Dendritic cell treated with granulocyte-macrophage colony-stimulating factor and Interleukin-4, amounts not matched to agents 40 ng/mL and 50 ng/mL, for 4 days (primary cell): ENCODE measurements at regions not wholly inside any gene's neighbourhood (a gene's known extent, or its start where the extent isn't known, plus 50 kb on each side); places are given as distances from the start of the nearest gene placed in this dataset.

Experiments used
- H3K27ac Mint-ChIP-seq: one replicate; pipeline ENCODE4 v1.8.0; 2022; ENCODE audit warnings: mild to moderate bottlenecking, mixed read lengths
- H3K27me3 Mint-ChIP-seq: one replicate; pipeline ENCODE4 v1.8.0; 2022; ENCODE audit warnings: mild to moderate bottlenecking, mixed read lengths
- H3K36me3 Mint-ChIP-seq: one replicate; pipeline ENCODE4 v1.8.0; 2022; ENCODE audit warnings: low read depth, mixed read lengths
- H3K4me1 Mint-ChIP-seq: one replicate; pipeline ENCODE4 v1.8.0; 2022; ENCODE audit warnings: low read depth, mixed read lengths
- H3K4me3 Mint-ChIP-seq: one replicate; pipeline ENCODE4 v1.8.0; 2022; ENCODE audit warnings: mild to moderate bottlenecking, moderate library complexity, mixed read lengths
- H3K9me3 Mint-ChIP-seq: one replicate; pipeline ENCODE4 v1.8.0; 2022; ENCODE audit warnings: mixed read lengths
- intact Hi-C: fragments of 100-400 bp; cut with micrococcal nuclease; formaldehyde crosslinking; loops from one replicate; pipeline ENCODE4 v1.15.0; 2022

DNA sequence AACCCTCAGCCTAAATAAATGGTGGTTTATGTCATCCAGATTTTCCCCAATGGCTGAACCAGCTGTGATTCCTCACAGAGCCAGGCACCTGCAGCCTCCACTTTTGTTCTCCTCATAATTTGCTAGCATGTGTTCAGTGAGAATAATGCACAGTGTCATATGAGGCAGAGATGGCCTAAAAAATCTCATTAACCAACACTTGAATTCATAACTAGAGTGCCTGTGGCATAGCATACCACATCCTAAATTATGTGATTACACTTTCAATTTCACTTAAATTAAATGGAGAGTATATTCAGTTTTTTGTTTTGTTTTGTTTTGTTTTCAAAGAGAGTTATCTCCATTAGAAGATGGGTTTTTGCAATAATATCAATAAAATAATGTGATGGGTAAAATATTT is 488.0 kb downstream of the CBLN2 start:
- H3K4me1 Mint-ChIP-seq, result no peaks in the 10 kb centered on the region
- H3K36me3 Mint-ChIP-seq, result no peaks in the 10 kb centered on the region
- H3K4me3 Mint-ChIP-seq, result no peak overlapping the region
- no peaks in the 10 kb centered on the region for H3K27me3 Mint-ChIP-seq
- no peaks in the 10 kb centered on the region for H3K9me3 Mint-ChIP-seq
- no peak overlapping the region for H3K27ac Mint-ChIP-seq
- intact Hi-C loops, result no loop called here

DNA sequence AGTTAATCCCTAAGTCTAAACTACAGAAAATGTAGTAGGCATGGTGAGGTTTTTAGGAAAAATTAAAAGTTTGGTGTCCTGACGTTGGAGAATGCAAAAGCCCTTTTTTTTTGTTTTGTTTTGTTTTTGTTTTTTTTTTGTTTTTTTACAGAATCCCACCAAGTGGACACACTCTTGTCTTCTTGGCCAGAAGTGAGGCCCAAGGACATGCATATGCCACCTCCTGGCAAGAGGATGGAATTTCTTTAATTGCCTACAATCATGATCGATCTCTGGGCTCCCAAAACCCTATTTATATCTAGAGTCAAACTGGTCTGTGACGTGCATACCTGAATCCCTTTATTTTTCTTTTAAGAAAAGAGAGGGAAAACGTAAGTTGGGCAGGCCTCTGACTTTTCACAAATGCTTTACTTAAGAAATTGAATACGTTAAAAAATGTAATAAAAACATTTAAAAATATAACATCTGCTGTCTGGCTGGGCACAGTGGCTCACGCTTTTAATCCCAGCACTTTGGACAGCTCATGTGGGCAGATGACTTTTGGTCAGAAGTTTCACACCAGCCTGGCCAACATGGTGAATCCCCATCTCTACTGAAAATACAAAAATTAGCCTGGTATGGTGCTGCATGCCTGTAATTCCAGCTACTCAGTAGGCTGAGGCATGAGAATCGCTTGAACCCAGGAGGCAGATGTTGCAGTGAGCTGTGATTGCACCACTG is 502.7 kb downstream of the CBLN2 start:
- Mint-ChIP-seq H3K27me3 (no peaks in the 10 kb centered on the region), H3K4me1 (no peaks in the 10 kb centered on the region), H3K36me3 (no peaks in the 10 kb centered on the region), H3K9me3 (no peaks in the 10 kb centered on the region), H3K27ac (no peak overlapping the region), H3K4me3 (no peak overlapping the region)
- intact Hi-C loops, result no loop called here

DNA sequence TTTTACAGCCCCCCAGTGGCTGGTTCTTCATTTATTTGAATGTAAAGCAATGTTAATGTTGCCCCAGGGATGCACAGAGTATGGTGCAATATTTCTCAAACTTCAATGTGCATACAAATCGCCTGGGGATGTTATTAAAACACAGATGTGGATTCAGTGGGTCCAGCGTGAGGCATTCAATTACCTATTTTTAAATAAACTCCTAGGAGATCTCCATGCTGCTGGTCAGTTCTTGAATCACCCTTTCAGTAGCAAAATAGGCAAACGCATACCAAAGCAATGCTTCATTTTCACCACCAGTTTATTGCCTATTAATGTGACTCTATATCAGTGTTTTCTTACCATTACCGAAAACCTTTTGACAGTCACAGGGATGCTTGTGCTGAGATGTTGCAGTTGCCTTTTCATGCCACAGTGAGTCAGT is 530.7 kb downstream of the CBLN2 start:
- intact Hi-C loops, result no loop called here
- Mint-ChIP-seq H3K9me3 (peaks cover 7% of the 10 kb centered on the region), H3K4me1 (no peaks in the 10 kb centered on the region), H3K27ac (no peak overlapping the region), H3K27me3 (no peaks in the 10 kb centered on the region), H3K36me3 (no peaks in the 10 kb centered on the region), H3K4me3 (no peak overlapping the region)

DNA sequence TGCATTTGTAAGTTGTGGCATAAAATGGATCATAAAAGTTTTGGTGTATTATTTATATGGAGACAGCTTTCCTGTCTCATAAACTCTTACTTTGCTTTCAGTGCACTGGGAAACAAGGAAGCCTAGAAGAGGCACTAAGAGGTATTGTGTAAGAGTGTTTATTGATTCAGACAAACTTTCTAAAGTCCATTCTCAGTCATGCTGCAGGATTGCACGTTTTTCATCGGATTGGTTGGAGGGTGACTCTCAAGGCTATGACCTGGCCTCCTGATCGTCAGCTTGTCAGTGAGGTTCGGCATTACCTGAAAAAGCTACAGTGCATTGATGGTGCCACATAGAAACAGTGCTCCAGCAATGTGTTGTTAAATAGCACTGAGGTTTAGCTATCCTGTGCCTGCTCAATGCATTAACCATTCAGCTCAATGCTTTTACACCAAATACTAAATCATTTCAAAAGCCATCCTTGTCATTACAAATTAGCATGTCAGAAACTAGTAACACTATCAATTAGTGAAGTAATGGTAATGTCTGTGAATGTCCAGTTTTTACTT is 545.5 kb downstream of the CBLN2 start:
- H3K9me3 Mint-ChIP-seq, result no peaks in the 10 kb centered on the region
- no peak overlapping the region for H3K4me3 Mint-ChIP-seq
- intact Hi-C loops, result no loop called here
- H3K27me3 Mint-ChIP-seq, result no peaks in the 10 kb centered on the region
- H3K27ac Mint-ChIP-seq, result no peak overlapping the region
- no peaks in the 10 kb centered on the region for H3K36me3 Mint-ChIP-seq
- H3K4me1 Mint-ChIP-seq, result no peaks in the 10 kb centered on the region

DNA sequence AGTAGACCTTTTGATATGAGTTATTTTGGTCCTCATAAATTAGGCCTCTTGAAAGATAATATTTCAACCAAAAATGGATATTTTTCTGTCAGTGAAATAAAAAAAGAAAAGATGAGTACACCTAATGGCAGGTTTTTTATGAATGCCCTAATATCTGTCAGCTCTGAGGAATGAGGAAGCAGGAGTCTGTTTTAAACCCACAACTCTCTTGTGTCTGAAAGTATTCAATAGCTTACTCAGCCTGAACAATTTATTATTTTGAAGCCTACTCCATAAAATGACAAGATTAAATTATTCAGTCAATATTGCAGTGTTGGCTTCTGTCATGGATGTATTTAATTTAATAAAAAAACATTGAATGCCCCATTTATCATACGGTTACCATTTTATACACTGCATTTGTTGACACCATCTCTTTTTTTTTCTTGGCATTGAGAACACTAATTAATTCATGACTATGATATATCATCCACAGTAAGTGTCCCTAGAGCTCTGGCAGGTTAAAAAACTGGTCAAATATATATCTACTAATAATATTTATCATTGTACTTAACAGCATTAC is 548.2 kb downstream of the CBLN2 start:
- Mint-ChIP-seq H3K27me3 (no peaks in the 10 kb centered on the region), H3K9me3 (no peaks in the 10 kb centered on the region), H3K4me1 (no peaks in the 10 kb centered on the region), H3K36me3 (no peaks in the 10 kb centered on the region), H3K27ac (no peak overlapping the region), H3K4me3 (no peak overlapping the region)
- intact Hi-C loops, result no loop called here

DNA sequence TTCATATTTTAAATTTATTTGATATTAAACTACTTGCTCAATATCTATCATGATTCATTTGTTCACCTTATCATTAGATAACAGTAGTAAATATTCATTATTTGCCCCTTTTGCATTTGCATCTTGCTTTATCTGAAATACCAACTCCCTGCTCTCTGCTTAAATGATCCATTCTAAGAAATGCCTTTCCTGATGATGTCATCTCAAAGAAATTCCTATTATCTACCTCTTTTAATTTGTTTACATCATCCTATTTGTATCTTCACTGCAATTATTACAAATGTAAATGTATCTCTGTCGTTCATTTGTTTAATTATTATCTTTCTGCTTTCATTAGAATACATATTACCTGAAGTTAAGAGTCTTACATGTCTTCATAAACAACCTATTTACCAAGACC is 549.9 kb downstream of the CBLN2 start:
- Mint-ChIP-seq H3K4me3 (no peak overlapping the region), H3K9me3 (no peaks in the 10 kb centered on the region), H3K27ac (no peak overlapping the region), H3K4me1 (no peaks in the 10 kb centered on the region), H3K27me3 (no peaks in the 10 kb centered on the region), H3K36me3 (no peaks in the 10 kb centered on the region)
- intact Hi-C loops, result no loop called here

DNA sequence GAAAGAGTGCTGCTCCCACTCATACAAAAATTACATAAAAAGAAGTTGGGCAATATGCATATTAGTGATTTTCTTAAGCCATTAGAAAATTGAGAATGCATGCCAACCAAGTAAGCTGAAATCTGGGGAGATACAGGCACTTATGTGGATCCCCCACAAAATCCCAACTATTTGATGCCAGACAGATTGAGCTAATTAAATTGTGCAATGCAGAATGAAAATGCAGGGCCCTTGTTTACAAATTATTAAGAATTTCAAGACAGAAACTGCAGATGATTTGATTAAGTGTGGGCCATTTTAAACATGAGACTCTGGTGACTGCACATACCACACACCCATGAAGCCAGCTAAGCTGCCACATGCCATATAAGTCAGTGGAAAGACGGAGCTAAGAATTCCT is 554.5 kb downstream of the CBLN2 start:
- Mint-ChIP-seq H3K9me3 (no peaks in the 10 kb centered on the region), H3K4me1 (no peaks in the 10 kb centered on the region), H3K4me3 (no peak overlapping the region), H3K36me3 (no peaks in the 10 kb centered on the region), H3K27ac (no peak overlapping the region), H3K27me3 (no peaks in the 10 kb centered on the region)
- intact Hi-C loops, result no loop called here

DNA sequence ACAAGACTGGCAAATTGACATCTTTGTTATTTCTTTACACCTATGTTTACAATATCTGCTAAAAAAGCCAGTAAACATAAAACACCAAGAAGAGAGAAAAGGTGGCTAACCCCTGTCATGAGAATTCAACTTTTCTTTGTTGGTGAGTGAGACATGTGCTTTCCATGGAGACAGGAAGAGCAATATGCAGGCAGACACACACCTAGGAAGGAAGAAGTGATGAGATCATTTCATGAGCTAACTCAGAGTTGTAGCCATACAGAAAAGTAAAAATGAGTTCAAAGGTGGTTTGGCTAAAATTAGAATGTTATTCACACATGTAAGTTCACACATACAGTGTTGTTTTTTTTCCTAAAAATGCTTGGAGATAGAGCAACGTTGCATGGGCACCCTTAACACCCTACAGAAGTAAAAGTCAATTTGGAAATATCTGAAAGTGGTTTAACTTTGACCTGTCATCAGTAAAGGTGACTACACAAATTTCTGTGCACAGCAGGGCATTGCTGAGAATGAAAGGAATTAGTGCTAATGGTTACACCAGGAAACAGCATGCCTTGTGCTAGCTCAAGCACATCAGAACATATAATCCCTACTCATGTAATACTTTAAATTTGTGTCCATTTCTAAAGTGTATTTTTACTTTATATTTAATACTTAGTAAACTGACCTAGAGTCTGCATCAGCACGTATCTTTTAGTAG is 557.6 kb downstream of the CBLN2 start:
- H3K4me1 Mint-ChIP-seq, result no peaks in the 10 kb centered on the region
- intact Hi-C loops, result no loop called here
- H3K4me3 Mint-ChIP-seq, result no peak overlapping the region
- H3K27me3 Mint-ChIP-seq, result no peaks in the 10 kb centered on the region
- peaks cover 18% of the 10 kb centered on the region for H3K9me3 Mint-ChIP-seq
- H3K27ac Mint-ChIP-seq, result no peak overlapping the region
- H3K36me3 Mint-ChIP-seq, result no peaks in the 10 kb centered on the region

DNA sequence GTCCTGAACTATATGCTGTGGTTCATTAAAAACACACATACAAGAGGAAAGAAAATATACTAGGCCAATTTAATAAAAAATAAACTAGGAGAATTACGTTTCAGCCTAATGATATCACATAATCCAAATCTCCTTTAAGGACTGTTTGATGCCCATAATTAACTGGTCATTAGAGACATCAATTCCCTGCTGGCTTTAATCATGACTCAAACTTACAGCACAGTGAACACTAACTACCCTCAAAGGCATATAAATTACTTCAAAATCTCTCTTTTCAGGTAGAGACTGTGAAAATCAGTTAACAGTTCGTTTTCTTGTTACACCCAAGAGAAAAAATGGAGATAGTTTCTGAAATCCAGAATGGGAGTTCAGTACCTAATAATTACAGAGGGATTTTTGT is 567.4 kb downstream of the CBLN2 start:
- Mint-ChIP-seq H3K9me3 (no peaks in the 10 kb centered on the region), H3K27me3 (no peaks in the 10 kb centered on the region), H3K27ac (no peak overlapping the region), H3K4me1 (no peaks in the 10 kb centered on the region), H3K36me3 (no peaks in the 10 kb centered on the region), H3K4me3 (no peak overlapping the region)
- intact Hi-C loops, result no loop called here

DNA sequence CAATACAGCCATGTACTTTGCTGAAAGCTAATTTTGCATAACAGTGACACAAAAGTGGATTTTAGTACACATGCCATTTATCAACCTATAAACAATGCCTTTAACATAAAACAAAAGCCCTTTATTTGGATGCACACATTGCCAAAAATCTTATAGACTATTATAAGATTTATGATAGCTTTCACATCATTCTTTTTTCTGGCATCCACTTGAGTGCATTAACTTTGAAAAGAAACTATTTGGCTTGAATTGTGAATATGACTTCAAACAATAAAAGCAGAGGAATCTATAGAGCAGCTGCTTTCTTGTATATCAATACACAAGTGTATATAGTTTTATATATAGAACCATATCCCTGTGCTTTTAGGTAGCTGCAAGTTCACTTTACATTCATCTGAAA is 577.4 kb downstream of the CBLN2 start:
- Mint-ChIP-seq H3K36me3 (no peaks in the 10 kb centered on the region), H3K4me1 (no peaks in the 10 kb centered on the region), H3K27ac (no peak overlapping the region), H3K27me3 (no peaks in the 10 kb centered on the region), H3K9me3 (peaks cover 8% of the 10 kb centered on the region), H3K4me3 (no peak overlapping the region)
- intact Hi-C loops, result no loop called here

DNA sequence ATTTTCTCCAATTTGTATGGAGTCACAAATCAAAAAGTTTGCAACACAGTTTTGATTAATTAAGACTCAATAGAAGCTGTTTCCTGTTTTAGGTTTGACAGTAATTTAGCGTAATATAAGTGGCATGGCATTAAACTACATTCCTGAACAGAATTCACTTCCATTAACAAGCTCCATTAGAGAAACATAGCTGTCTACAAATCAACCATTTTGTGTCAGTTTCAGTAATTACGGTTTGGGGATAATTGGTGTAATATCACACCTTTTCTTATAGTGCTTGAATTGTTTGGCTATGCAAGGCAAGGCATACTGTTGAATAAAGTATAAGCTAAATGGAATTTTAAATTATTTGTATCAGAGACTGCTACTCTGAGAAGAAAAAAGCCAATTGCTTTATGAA is 585.5 kb downstream of the CBLN2 start:
- Mint-ChIP-seq H3K4me3 (no peak overlapping the region), H3K27me3 (no peaks in the 10 kb centered on the region), H3K27ac (no peak overlapping the region), H3K4me1 (no peaks in the 10 kb centered on the region), H3K36me3 (no peaks in the 10 kb centered on the region), H3K9me3 (no peaks in the 10 kb centered on the region)
- intact Hi-C loops, result no loop called here

DNA sequence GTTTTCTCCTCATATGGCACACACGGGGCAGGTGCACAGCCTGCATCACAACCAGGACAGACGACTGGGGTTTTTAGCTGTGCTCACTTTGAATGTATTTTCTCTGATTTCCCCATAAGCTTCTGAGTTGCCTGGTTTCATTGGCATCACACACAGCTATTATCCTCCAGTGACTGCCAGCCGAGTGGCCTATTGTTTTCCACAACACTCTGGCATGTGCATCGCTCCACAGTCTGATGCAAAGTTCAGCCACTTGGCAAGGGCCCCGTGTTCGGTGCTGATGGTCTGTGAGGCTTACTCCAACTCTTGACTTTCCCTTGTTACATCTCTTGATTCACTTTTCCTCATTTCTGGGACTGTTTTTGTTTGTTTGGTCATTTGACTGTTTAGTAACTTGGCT is 593.1 kb downstream of the CBLN2 start:
- Mint-ChIP-seq H3K36me3 (no peaks in the 10 kb centered on the region), H3K27ac (no peak overlapping the region), H3K9me3 (no peaks in the 10 kb centered on the region)

DNA sequence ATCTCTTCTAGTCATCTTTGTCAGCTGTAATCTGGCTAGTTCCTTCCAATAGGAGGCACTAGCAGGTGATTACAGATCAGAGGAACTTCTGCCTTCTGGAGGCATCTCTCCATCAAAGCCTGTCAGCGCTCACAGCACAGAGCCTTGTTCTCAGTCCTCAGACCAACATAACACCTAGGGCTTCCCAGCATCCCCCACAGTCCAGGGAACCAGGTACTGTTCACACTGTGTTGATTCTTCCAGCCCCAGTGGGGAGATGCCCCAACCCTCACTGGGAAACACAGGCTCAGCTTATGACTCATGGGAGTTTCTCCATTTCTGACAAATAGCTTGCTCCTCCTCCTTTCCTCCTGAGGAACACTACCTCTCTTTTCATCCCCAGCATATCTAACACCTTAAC is 601.7 kb downstream of the CBLN2 start:
- intact Hi-C loops, result loop anchor here (5.0 kb wide), 1 partner anchor 50 kb away; no protein-coding TSS in a partner anchor
- no peak overlapping the region for H3K4me3 Mint-ChIP-seq
- H3K9me3 Mint-ChIP-seq, result no peaks in the 10 kb centered on the region
- no peaks in the 10 kb centered on the region for H3K4me1 Mint-ChIP-seq
- no peak overlapping the region for H3K27ac Mint-ChIP-seq
- no peaks in the 10 kb centered on the region for H3K27me3 Mint-ChIP-seq
- H3K36me3 Mint-ChIP-seq, result no peaks in the 10 kb centered on the region

More for the DNA sequence above, 593.1 kb downstream of the CBLN2 start:
- intact Hi-C loops, result no loop called here
- H3K4me3 Mint-ChIP-seq, result no peak overlapping the region
- H3K27me3 Mint-ChIP-seq, result no peaks in the 10 kb centered on the region
- no peaks in the 10 kb centered on the region for H3K4me1 Mint-ChIP-seq

DNA sequence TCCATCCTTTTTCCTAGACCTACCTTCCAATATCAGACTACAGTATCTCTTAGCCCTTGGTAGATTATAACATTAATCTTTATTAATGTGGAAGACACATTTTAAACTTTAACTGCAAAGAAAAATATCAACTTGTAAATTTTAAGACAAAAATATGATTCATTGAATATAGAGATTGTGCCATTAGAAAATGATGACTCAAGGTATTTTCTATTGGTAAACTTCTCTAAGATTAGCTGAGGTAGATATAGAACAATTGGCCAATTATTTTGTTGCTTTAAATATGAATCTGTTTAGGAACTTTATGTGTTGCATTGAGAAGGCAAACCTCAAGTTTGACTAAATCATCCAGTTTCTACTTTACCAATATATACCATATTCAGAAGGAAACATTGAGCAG is 604.7 kb downstream of the CBLN2 start:
- no peaks in the 10 kb centered on the region for H3K9me3 Mint-ChIP-seq
- no peaks in the 10 kb centered on the region for H3K27me3 Mint-ChIP-seq
- no peaks in the 10 kb centered on the region for H3K4me1 Mint-ChIP-seq
- H3K4me3 Mint-ChIP-seq, result no peak overlapping the region
- no peak overlapping the region for H3K27ac Mint-ChIP-seq
- intact Hi-C loops, result no loop called here
- no peaks in the 10 kb centered on the region for H3K36me3 Mint-ChIP-seq
